ENCODE measurements at regions not wholly inside any gene's neighbourhood (a gene's known extent, or its start where the extent isn't known, plus 50 kb on each side); places are given as distances from the start of the nearest gene placed in this dataset.

DNA sequence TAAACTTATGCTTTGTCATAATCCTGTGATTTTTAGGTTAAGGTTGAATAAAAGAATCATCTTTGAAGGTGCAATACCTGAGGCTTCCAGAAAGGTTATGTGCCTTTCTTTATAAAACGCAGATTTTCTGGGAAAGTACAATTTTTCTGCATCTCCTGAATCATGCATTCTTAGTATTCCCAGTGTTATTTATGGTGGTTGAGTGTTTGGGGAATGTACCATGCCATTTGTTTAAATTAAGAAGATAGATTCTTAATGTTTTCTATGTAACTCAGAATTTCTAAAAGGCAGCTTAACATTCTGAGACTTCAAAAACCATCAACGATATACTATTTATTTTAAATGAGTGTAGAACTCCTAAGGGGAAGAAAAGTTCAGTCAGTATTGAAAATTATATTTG, 108.1 kb upstream of the FBN2 start:
- TF ChIP-seq, protein P1, sequence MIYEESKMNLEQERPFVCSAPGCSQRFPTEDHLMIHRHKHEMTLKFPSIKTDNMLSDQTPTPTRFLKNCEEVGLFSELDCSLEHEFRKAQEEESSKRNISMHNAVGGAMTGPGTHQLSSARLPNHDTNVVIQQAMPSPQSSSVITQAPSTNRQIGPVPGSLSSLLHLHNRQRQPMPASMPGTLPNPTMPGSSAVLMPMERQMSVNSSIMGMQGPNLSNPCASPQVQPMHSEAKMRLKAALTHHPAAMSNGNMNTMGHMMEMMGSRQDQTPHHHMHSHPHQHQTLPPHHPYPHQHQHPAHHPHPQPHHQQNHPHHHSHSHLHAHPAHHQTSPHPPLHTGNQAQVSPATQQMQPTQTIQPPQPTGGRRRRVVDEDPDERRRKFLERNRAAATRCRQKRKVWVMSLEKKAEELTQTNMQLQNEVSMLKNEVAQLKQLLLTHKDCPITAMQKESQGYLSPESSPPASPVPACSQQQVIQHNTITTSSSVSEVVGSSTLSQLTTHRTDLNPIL (CRISPR knock-in tag; IDR thresholded peaks at IDR 0.05; ENCODE audit: low read depth), result no peak
- TF ChIP-seq TCF4 (CRISPR knock-in tag; IDR thresholded peaks at IDR 0.05; ENCODE audit: borderline replicate concordance), result no peak
- TF ChIP-seq ZC3H10 (CRISPR knock-in tag; IDR thresholded peaks at IDR 0.05), result no peak
- TF ChIP-seq, protein P2, sequence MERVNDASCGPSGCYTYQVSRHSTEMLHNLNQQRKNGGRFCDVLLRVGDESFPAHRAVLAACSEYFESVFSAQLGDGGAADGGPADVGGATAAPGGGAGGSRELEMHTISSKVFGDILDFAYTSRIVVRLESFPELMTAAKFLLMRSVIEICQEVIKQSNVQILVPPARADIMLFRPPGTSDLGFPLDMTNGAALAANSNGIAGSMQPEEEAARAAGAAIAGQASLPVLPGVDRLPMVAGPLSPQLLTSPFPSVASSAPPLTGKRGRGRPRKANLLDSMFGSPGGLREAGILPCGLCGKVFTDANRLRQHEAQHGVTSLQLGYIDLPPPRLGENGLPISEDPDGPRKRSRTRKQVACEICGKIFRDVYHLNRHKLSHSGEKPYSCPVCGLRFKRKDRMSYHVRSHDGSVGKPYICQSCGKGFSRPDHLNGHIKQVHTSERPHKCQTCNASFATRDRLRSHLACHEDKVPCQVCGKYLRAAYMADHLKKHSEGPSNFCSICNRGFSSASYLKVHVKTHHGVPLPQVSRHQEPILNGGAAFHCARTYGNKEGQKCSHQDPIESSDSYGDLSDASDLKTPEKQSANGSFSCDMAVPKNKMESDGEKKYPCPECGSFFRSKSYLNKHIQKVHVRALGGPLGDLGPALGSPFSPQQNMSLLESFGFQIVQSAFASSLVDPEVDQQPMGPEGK (CRISPR knock-in tag; IDR thresholded peaks at IDR 0.05; ENCODE audit: borderline replicate concordance), result no peak
- no peak for TF ChIP-seq SNAI2 (CRISPR knock-in tag; IDR thresholded peaks at IDR 0.05)
- no peak for TF ChIP-seq ZNF8 (CRISPR knock-in tag; IDR thresholded peaks at IDR 0.05)
- TF ChIP-seq ZFP30 (CRISPR knock-in tag; IDR thresholded peaks at IDR 0.05), result no peak
- no peak for TF ChIP-seq CSDC2 (CRISPR knock-in tag; IDR thresholded peaks at IDR 0.05)
- no peak for TF ChIP-seq ARNTL (CRISPR knock-in tag; IDR thresholded peaks at IDR 0.05; ENCODE audit: borderline replicate concordance, low read depth)
- TF ChIP-seq ZNF565 (CRISPR knock-in tag; conservative IDR thresholded peaks at IDR 0.05; ENCODE audit: low read depth), result no peak
- TF ChIP-seq RARB (CRISPR knock-in tag; IDR thresholded peaks at IDR 0.05), result no peak
- no peak for TF ChIP-seq ZFP3 (CRISPR knock-in tag; IDR thresholded peaks at IDR 0.05)
- no peak for TF ChIP-seq GLIS3 (CRISPR knock-in tag; IDR thresholded peaks at IDR 0.05)
- no peak for TF ChIP-seq ISL1 (CRISPR knock-in tag; IDR thresholded peaks at IDR 0.05)

All from SK-N-SH treated with all-trans-retinoic acid at 6 μM for 48 hours (cell line).